ENCODE measurements at regions not wholly inside any gene's neighbourhood (a gene's known extent, or its start where the extent isn't known, plus 50 kb on each side); places are given as distances from the start of the nearest gene placed in this dataset.
"Not testable (repeated sequence)": the region's sequence is repeated elsewhere in the genome, so short reads cannot be mapped to it uniquely, and the experiment has no call there.

- no peak for DNase-seq (ENCODE audit: low read depth)
Measured at GRCh38 chr12:59084511-59085375, 164.4 kb upstream of the LRIG3 start.

GRCh38 chr12:59082952-59083351 lies 162.6 kb upstream of the LRIG3 start:
- no peak for DNase-seq (ENCODE audit: low read depth)

GRCh38 chr12:59080101-59080500 lies 159.8 kb upstream of the LRIG3 start:
- DNase-seq (ENCODE audit: low read depth) = no peak

GRCh38 chr12:59079472-59079871 lies 159.2 kb upstream of the LRIG3 start:
- no peak for DNase-seq (ENCODE audit: low read depth)

- no peak for DNase-seq (ENCODE audit: low read depth)
Measured at GRCh38 chr12:59079002-59079401, 158.7 kb upstream of the LRIG3 start.

GRCh38 chr12:59077575-59078426 lies 157.5 kb upstream of the LRIG3 start:
- DNase-seq (ENCODE audit: low read depth) = no peak

GRCh38 chr12:59077153-59077552 lies 156.8 kb upstream of the LRIG3 start:
- DNase-seq (ENCODE audit: low read depth) = no peak

GRCh38 chr12:59076622-59077021 lies 156.3 kb upstream of the LRIG3 start:
- DNase-seq (ENCODE audit: low read depth) = no peak

GRCh38 chr12:59075968-59076490 lies 155.7 kb upstream of the LRIG3 start:
- no peak for DNase-seq (ENCODE audit: low read depth)

GRCh38 chr12:59075141-59075540 lies 154.8 kb upstream of the LRIG3 start:
- DNase-seq (ENCODE audit: low read depth) = no peak

GRCh38 chr12:59070322-59070933 lies 150.1 kb upstream of the LRIG3 start:
- no peak for DNase-seq (ENCODE audit: low read depth)

GRCh38 chr12:59069516-59069915 lies 149.2 kb upstream of the LRIG3 start:
- no peak for DNase-seq (ENCODE audit: low read depth)

- DNase-seq (ENCODE audit: low read depth) = no peak
Measured at GRCh38 chr12:59068436-59068835, 148.1 kb upstream of the LRIG3 start.

GRCh38 chr12:59067083-59067482 lies 146.8 kb upstream of the LRIG3 start:
- DNase-seq (ENCODE audit: low read depth) = no peak

- no peak for DNase-seq (ENCODE audit: low read depth)
Measured at GRCh38 chr12:59066445-59066844, 146.1 kb upstream of the LRIG3 start.

- no peak for DNase-seq (ENCODE audit: low read depth)
Measured at GRCh38 chr12:59059088-59059935, 139.0 kb upstream of the LRIG3 start.

- no peak for DNase-seq (ENCODE audit: low read depth)
Measured at GRCh38 chr12:59056966-59057365, 136.7 kb upstream of the LRIG3 start.

GRCh38 chr12:59055204-59055860 lies 135.0 kb upstream of the LRIG3 start:
- DNase-seq (ENCODE audit: low read depth) = no peak

- not testable (repeated sequence) for DNase-seq (ENCODE audit: low read depth)
Measured at GRCh38 chr12:59053266-59053899, 133.1 kb upstream of the LRIG3 start.

GRCh38 chr12:59046763-59047534 lies 126.6 kb upstream of the LRIG3 start:
- DNase-seq (ENCODE audit: low read depth) = no peak
